GM18868 (cell line): ENCODE measurements at regions not wholly inside any gene's neighbourhood (a gene's known extent, or its start where the extent isn't known, plus 50 kb on each side); places are given as distances from the start of the nearest gene placed in this dataset.
"Not testable (repeated sequence)": the region's sequence is repeated elsewhere in the genome, so short reads cannot be mapped to it uniquely, and the experiment has no call there.

Experiments used
- ATAC-seq: cut with Tn5 transposase; IDR thresholded peaks from one replicate; pipeline ENCODE4 v1.9.1; 2021; ENCODE audit warnings: mild to moderate bottlenecking, moderate library complexity; ENCODE audit not compliant: unreplicated experiment

DNA sequence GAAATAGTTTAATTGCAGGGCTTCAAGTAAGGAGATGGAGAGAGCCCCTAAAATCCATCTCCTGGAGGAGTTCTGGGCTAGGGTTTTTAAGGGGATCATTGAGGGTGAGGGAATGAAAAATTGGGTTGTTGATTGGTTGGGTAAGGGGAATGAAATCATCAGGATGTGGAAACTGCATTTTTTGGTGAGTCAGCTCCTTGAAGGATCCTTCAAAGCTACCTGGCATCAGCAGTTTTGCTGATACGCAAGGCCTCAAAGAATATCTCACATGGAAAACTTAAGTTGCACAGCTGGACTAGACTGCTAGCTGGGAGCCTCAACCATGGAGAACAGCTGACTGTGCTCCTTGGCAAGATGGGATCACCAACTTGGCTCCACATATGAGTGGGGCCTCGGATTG, 136.7 kb downstream of the FGF10 start:
- ATAC-seq: no peak

GRCh38 chr5:44246986-44247385, 142.2 kb downstream of the FGF10 start:
- ATAC-seq: no peak

DNA sequence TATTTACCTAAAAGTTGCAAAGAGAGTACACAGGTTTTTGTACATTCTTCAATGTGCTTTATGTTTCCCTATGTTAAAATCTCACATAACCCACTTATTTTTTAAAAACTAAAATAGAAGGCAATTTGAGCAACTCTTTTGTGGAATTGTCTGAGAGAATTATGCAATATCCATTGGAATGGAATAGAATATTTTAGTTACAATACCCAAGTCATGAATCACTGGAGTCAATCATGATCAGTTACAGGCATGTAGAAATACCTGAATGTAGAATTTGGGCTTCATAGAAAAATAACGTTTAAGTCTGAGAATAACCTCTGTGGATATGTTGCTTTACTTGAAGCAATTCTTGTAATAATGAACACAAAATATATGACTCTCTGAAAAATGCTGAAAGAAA, 143.3 kb downstream of the FGF10 start:
- no peak for ATAC-seq

DNA sequence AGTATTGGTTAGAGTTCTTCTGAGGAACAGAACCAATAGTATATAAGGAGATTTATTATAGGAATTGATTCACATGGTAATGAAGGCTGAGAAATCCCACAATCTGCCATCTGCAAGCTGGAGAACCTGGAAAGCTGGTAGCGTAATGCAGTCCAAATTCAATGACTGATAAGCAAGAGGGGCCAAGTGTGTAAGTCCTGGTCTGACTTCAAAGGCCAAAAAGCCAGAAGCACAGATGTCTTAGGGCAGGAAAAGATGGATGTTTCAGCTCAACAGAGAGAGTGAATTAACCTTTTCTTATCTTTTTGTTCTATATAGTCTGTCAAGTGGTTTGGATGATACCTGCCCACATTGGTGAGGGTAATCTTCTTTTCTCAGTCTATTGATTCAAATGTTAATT, 146.4 kb downstream of the FGF10 start:
- ATAC-seq: no peak

- no peak for ATAC-seq
These were observed 153.2 kb downstream of the FGF10 start for GRCh38 chr5:44236040-44236439.

GRCh38 chr5:44233691-44234090, 155.5 kb downstream of the FGF10 start:
- no peak for ATAC-seq

DNA sequence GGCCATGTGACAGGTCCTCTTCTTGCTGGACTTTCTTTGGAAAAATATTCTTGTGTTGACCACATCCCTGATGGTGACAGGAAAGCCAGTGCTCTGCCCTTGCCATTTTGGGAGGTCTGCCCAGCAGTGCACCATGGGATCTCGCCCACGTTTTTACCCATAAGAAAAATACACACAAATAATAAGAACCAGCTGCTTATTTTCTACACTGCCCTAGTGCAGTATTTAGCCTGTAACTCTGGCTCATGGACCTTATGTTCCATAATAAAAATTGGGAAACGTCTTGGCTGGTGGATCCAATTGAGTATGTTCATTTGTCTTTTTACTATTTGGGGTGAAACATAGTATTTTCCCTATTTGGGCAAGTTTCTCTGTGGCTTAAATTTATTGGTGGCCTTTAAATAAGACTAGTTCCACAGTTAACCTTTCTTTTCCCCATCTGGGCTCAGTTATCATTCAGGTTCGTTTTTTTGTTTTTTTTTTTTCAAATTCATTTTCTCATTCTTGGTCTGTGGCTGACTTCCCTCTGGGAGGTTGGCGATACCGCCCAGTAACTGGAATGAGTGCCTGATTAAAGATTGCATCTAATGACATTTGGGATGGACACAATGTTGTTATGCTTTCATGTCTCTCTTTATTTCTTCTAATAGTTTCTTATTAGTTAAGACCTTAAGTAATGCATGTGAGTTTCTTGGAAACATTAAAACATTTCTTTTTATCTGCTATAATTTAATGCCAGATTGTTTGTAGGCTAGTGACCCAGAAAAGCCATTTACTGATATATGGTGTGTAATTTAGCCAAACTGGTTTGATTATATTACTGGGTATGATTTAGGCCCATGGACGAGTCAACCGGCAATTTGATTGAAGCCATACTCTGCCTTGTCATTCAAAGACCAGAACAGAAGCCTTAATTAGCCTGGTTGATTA, 163.7 kb downstream of the FGF10 start:
- no peak for ATAC-seq

GRCh38 chr5:44199408-44199807, 189.8 kb downstream of the FGF10 start:
- no peak for ATAC-seq

DNA sequence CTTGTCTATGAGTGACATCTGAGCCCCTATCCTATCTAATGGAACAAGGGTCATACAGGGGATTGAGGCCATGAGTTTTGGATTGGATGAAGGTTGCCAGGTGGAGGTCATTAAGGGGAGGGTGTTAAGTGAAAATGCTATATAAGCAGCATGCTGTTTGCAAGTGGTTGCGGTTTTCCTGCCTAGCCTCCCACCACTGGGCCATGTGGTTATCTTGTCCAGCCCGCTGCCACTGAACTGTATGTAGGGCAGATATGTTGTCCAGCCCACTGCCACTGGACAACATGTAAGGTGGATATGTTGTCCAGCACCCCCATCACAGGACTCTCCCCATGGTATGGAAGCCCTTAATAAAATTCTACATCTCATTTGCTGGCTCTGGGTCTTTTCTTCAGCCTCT, 200.0 kb downstream of the FGF10 start:
- no peak for ATAC-seq

- no peak for ATAC-seq
These were observed 201.2 kb downstream of the FGF10 start for GRCh38 chr5:44187973-44188372.

GRCh38 chr5:44183753-44184152, 205.5 kb downstream of the FGF10 start:
- ATAC-seq: no peak

- no peak for ATAC-seq
These were observed 205.9 kb downstream of the FGF10 start for GRCh38 chr5:44183312-44183711.

DNA sequence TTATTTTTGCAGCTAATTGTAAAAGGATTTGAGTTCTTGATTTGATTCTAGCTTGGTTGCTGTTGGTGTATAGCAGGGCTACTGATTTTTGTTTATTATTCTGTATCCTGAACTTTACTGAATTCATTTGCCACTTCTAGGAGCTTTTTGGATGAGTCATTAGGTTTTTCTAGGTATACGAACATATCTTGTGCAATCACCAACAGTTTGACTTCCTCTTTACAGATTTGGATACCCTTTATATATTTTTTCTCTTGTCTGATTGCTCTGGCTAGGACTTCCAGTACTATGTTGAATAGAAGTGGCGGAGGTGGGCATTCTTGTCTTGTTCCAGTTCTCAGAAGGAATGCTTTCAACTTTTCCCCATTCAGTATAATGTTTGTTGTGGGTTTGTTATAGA, 210.8 kb downstream of the FGF10 start:
- no peak for ATAC-seq

DNA sequence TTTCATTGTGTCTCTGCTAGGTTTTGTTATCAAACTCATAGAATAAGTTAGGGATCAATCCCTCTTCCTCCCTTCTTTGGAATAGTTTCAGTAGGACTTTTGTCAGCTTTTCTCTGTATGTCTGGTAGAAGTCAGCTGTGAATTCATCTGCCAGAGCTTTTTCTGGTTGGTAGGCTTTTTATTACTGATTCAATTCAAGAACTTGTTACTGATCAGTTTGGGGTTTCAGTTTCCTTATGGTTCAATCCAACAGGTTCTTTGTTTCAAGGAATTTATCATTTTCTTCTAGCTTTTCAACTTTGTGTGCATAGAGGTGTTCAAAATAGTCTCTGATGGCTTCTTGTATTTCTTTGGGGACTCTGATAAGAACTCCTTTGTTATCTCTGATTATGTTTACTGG, 221.7 kb downstream of the FGF10 start:
- no peak for ATAC-seq

DNA sequence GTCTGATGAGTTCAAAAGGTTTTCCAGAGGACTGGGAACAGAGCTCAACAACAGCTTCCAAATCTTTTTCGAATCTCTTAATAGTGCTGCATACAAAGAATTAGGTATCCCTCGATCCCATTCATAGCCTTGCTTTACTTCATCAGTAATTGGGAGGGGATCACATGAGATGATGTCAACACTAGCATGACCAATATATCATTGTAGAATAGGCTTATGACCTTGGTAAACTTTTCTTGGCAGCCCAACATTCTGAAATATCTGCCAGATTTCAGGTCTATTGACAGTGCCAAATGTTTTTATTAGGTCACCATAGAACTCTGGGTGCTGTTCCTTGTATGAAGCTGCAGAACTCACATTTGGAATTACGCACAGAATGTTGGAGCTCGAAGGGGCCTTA, 228.9 kb downstream of the FGF10 start:
- ATAC-seq: no peak

DNA sequence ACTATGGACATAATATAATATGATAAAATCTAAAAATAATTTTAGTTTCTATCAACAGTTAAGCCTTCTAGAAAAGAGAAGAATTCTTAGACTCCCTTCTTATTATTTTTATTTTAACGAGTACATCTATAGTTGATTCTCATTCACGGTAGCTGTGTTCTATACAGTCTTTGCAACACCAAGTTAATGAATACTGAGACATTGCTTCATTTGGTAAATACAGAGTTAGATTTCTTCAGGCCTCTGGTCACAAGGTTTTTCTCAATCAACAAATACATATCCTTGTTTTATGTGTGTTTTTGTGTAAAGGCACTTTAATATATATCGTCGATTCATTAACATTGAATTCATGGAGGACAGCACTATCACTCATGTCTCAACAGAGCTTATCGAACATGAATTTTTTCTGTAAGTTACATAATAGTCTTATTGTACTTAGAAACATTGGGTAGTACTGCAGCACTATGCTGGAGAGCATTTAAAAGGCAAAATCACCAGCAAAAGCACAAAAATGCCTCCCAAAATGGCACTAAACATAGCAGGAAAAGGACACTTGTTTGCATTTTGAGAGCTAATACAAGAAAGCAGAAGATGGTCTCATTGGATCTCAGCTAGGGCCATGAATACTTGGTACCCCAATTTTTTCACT, 239.0 kb downstream of the FGF10 start:
- no peak for ATAC-seq

DNA sequence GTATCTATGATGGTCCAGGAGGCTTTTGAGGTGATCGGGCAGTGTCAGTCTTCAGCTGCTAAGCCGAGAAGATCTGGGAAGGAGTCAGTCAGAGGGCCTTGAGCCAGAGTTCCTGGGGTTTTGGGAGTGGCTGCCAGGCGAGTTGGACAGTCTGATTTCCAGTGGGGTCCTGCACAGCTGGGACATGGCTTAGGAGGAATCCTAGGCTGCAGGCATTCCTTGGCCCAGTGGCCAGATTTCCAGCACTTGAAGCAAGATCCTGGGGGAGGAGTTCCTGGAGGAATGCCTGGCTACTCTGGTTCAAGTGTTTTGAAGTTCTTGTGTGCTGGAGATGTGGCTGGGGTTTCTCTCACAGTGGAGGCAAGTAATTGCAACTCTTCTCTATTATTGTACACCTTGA, 271.3 kb downstream of the FGF10 start:
- ATAC-seq: not testable (repeated sequence)

- ATAC-seq: not testable (repeated sequence)
These were observed 281.0 kb downstream of the FGF10 start for GRCh38 chr5:44108232-44108631.

DNA sequence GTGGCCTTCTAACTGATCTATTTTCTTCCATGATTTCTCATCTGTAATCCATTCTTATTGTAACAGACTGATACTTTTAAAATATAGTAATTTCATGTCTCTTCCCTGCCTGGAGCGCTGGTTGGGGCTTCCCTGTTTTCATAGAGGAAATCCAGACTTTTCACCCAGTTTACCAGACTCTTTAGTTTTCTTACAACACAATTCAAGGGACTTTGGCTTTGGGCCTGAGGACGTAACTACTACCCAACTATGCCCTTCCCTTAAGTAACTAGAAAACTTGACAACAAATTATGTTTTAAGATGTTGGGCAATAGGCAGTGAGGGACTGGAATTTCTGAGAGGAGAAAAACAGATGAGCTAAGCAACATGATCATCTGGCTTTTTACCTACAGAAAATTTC, 289.6 kb downstream of the FGF10 start:
- no peak for ATAC-seq

GRCh38 chr5:44089424-44090144, 299.6 kb downstream of the FGF10 start:
- ATAC-seq: no peak

- no peak for ATAC-seq
These were observed 304.1 kb downstream of the FGF10 start for GRCh38 chr5:44085083-44085482.

GRCh38 chr5:44074547-44074946, 314.7 kb downstream of the FGF10 start:
- not testable (repeated sequence) for ATAC-seq
